Choroid plexus epithelial cell (primary cell): ENCODE measurements at regions not wholly inside any gene's neighbourhood (a gene's known extent, or its start where the extent isn't known, plus 50 kb on each side); places are given as distances from the start of the nearest gene placed in this dataset.
"Not testable (repeated sequence)": the region's sequence is repeated elsewhere in the genome, so short reads cannot be mapped to it uniquely, and the experiment has no call there.

Source experiments
- DNase-seq: peaks from one replicate; pipeline ENCODE4 v3.0.0-alpha.2; 2010; ENCODE audit warnings: low read depth
- H3K4me3 ChIP-seq: 2 replicates; pipeline ENCODE4 v1.5.1; 2011; ENCODE audit warnings: low read depth, mild to moderate bottlenecking, control low read depth, low read length, moderate library complexity
- CTCF ChIP-seq: conservative IDR thresholded peaks from 2 replicates; pipeline ENCODE4 v1.5.1; 2011; ENCODE audit warnings: low read depth, mild to moderate bottlenecking, control low read depth, inconsistent platforms, low read length, moderate library complexity

GRCh38 chr2:63701406-63701805, 112.6 kb downstream of the MDH1 start:
- no peak overlapping the region for H3K4me3 ChIP-seq
- no peak for DNase-seq
- no peak for TF ChIP-seq CTCF

- H3K4me3 ChIP-seq, DNase-seq: not testable (repeated sequence)
These were observed 117.3 kb downstream of the MDH1 start for GRCh38 chr2:63706084-63706483.

- no peak for DNase-seq
- H3K4me3 ChIP-seq: no peak overlapping the region
- TF ChIP-seq CTCF: no peak
These were observed 122.0 kb downstream of the MDH1 start for GRCh38 chr2:63710732-63711131.

GRCh38 chr2:63712748-63713147, 124.0 kb downstream of the MDH1 start:
- no peak for DNase-seq
- H3K4me3 ChIP-seq: no peak overlapping the region
- no peak for TF ChIP-seq CTCF

GRCh38 chr2:63716146-63716545, 125.5 kb upstream of the UGP2 start:
- no peak for DNase-seq
- no peak overlapping the region for H3K4me3 ChIP-seq
- no peak for TF ChIP-seq CTCF

- H3K4me3 ChIP-seq: no peak overlapping the region
- no peak for TF ChIP-seq CTCF
- DNase-seq: no peak
These were observed 122.6 kb upstream of the UGP2 start for GRCh38 chr2:63719052-63719451.

GRCh38 chr2:63721082-63721424, 120.6 kb upstream of the UGP2 start:
- no peak for DNase-seq
- no peak for TF ChIP-seq CTCF
- H3K4me3 ChIP-seq: no peak overlapping the region

- not testable (repeated sequence) for H3K4me3 ChIP-seq, DNase-seq
These were observed 119.4 kb upstream of the UGP2 start for GRCh38 chr2:63722284-63722683.
